ENCODE measurements at regions not wholly inside any gene's neighbourhood (a gene's known extent, or its start where the extent isn't known, plus 50 kb on each side); places are given as distances from the start of the nearest gene placed in this dataset.

GRCh38 chr17:77821114-77821513 is 137.4 kb upstream of the TNRC6C start (continued):
- TF ChIP-seq ZHX2 (IDR thresholded peaks at IDR 0.05; ENCODE audit: low read depth) (no peak), ZHX2 (CRISPR knock-in tag; IDR thresholded peaks at IDR 0.05; ENCODE audit: borderline replicate concordance) (no peak), BRD4 (CRISPR knock-in tag; IDR thresholded peaks at IDR 0.05) (0 out of 2 replicates have a peak, but pooled peaks have one; percentile 47), SALL1 (CRISPR knock-in tag; IDR thresholded peaks at IDR 0.05) (0 out of 2 replicates have a peak, but pooled peaks have one; percentile 16), PHF21A (CRISPR knock-in tag; IDR thresholded peaks at IDR 0.05) (no peak), ZNF350 (CRISPR knock-in tag; IDR thresholded peaks at IDR 0.05; ENCODE audit: borderline replicate concordance, low read depth) (no peak), ZNF274 (CRISPR knock-in tag; IDR thresholded peaks at IDR 0.05) (no peak), FOXO1 (CRISPR knock-in tag; IDR thresholded peaks at IDR 0.05) (0 out of 2 replicates have a peak, but pooled peaks have one; percentile 20), ESRRA (CRISPR knock-in tag; IDR thresholded peaks at IDR 0.05; ENCODE audit: low read depth) (0 out of 2 replicates have a peak, but pooled peaks have one; percentile 31), PAF1 (CRISPR knock-in tag; IDR thresholded peaks at IDR 0.05) (no peak), STAG1 (CRISPR knock-in tag; IDR thresholded peaks at IDR 0.05) (peak; percentile 52), STAT6 (CRISPR knock-in tag; IDR thresholded peaks at IDR 0.05; ENCODE audit: borderline replicate concordance) (no peak), ZNF263 (CRISPR knock-in tag; IDR thresholded peaks at IDR 0.05) (no peak), MAF1 (CRISPR knock-in tag; IDR thresholded peaks at IDR 0.05; ENCODE audit: borderline replicate concordance) (no peak), TOPORS (CRISPR knock-in tag; IDR thresholded peaks at IDR 0.05) (no peak), ZNF660 (CRISPR knock-in tag; IDR thresholded peaks at IDR 0.05; ENCODE audit: borderline replicate concordance, low read depth) (no peak), AHR (CRISPR knock-in tag; IDR thresholded peaks at IDR 0.05) (peak; percentile 84; the same call in 1 of the 2 replicates), ZNF772 (CRISPR knock-in tag; IDR thresholded peaks at IDR 0.05) (no peak), DNMT1 (CRISPR knock-in tag; IDR thresholded peaks at IDR 0.05) (no peak), ZNF703 (CRISPR knock-in tag; IDR thresholded peaks at IDR 0.05; ENCODE audit: borderline replicate concordance) (no peak), ZSCAN25 (CRISPR knock-in tag; IDR thresholded peaks at IDR 0.05) (no peak), SRF (IDR thresholded peaks at IDR 0.05; ENCODE audit: low read depth, low read length) (no peak)
- TF ChIP-seq, protein P1, sequence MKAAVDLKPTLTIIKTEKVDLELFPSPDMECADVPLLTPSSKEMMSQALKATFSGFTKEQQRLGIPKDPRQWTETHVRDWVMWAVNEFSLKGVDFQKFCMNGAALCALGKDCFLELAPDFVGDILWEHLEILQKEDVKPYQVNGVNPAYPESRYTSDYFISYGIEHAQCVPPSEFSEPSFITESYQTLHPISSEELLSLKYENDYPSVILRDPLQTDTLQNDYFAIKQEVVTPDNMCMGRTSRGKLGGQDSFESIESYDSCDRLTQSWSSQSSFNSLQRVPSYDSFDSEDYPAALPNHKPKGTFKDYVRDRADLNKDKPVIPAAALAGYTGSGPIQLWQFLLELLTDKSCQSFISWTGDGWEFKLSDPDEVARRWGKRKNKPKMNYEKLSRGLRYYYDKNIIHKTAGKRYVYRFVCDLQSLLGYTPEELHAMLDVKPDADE (CRISPR knock-in tag; IDR thresholded peaks at IDR 0.05): no peak

Data from HepG2 (cell line).